ENCODE measurements at regions not wholly inside any gene's neighbourhood (a gene's known extent, or its start where the extent isn't known, plus 50 kb on each side); places are given as distances from the start of the nearest gene placed in this dataset.

GRCh38 chr21:32949701-32950100 lies 76.0 kb upstream of the OLIG2 start:
- TF ChIP-seq CTCF (IDR thresholded peaks at IDR 0.05), result no peak
- TF ChIP-seq POLR2A (IDR thresholded peaks at IDR 0.05), result no peak

All from body of pancreas (tissue), 4 donors.